ENCODE measurements at regions not wholly inside any gene's neighbourhood (a gene's known extent, or its start where the extent isn't known, plus 50 kb on each side); places are given as distances from the start of the nearest gene placed in this dataset.
"Not testable (repeated sequence)": the region's sequence is repeated elsewhere in the genome, so short reads cannot be mapped to it uniquely, and the experiment has no call there.

GRCh38 chr16:65771707-65772106 is 594.8 kb upstream of the CDH5 start:
- DNase-seq (ENCODE audit: low read depth in 2 of 2), result no peak

DNA sequence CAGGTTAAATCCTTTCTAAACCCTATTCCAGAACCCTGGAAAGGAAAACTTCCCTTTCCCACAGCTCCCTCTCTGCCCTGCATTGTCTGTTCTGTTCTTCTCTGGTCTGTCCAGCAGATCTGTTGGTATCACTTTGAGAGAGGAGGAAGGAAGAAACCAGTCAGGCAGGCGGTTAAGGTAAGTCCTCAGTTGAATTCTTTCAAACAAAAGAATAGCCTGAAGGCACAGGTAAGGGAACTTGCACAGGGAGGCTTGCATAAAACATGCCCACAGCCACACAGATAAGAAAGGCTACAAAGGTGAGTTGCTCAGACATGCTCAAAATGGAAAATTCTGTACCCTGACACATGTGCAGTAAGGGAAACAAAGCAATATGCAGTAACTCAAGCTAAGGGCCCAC is 595.7 kb upstream of the CDH5 start:
- no peak for DNase-seq (ENCODE audit: low read depth in 2 of 2)

GRCh38 chr16:65769776-65770438 is 596.6 kb upstream of the CDH5 start:
- DNase-seq (ENCODE audit: low read depth in 2 of 2), result no peak

DNA sequence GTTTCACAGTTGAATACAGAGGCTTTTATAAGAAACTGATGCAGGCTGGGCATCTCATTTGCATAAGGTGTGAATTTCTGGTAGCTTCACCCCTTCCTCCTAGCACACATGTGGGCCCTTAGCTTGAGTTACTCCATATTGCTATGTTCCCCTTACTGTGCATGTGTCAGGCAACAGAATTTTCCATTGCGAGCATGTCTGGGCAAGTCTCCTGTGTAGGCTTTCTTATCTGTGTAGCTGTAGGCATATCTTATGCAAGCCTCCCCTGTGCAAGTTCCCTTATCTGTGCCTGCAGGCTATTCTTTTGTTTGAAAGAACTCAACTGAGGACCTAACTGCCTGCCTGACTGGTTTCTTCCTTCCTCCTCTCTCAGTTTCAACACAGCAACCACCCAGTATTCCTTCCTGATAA is 597.4 kb upstream of the CDH5 start:
- DNase-seq (ENCODE audit: low read depth in 2 of 2), result no peak

DNA sequence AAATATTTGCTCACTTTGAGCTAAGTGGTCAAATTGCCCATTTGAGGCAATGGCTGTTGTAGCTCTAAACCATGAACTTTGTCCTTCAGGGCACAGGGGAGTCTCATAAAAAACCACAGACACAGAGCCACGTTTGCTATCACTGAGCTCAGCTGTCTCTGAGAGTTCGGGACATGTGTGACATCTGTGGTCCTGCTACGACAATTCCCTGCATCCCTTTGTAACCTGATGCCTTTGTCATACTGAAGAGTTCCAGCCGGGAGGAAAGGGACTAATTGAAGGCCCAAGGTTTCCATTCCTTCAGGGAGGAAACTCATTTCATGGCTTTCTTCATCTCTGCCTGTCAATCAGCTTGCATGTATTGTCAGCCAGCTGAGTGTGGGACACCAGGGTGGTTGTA is 599.4 kb upstream of the CDH5 start:
- DNase-seq (ENCODE audit: low read depth in 2 of 2), result no peak

- no peak for DNase-seq (ENCODE audit: low read depth in 2 of 2)
Observed at GRCh38 chr16:65763640-65764305, 602.7 kb upstream of the CDH5 start.

DNA sequence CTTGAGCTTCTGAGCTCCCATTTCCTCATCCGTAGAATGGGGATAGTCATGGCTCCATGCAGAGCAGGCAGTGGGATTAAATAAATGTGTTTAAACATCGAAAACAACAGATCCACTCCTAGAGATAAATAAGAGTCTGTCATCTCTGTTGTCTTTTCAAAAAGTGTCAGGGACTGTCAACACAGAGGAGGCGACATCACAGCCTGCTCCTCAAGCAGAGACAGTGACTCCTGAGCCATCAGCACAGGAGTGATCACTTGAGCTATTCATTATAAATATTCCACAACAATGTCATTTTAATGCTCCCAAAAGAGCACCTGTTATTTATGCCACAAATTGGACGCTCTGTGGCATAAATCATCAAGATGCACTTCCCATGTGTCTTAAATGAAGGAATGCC is 605.6 kb upstream of the CDH5 start:
- DNase-seq (ENCODE audit: low read depth in 2 of 2), result no peak

DNA sequence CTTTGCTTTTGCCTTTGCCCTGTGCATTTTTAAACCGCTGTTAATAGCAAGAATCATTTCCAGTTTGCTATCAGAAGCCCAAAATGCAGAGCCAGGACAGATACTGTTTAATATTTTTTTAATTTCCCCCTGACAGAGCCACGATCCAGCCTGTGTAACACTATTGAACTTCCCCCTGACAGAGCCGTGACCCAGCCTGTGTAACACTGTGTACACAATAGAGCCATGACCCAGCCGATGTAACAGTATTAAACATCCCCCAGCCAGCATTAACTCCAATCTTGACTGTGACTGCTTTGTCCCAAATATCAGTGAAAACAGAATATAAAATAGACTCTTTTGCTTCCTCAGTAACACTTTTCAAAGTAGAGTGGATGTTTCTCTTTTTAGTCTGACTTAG is 607.9 kb upstream of the CDH5 start:
- no peak for DNase-seq (ENCODE audit: low read depth in 2 of 2)

- no peak for DNase-seq (ENCODE audit: low read depth in 2 of 2)
Observed at GRCh38 chr16:65757064-65757463, 609.4 kb upstream of the CDH5 start.

GRCh38 chr16:65756163-65756562 is 610.3 kb upstream of the CDH5 start:
- no peak for DNase-seq (ENCODE audit: low read depth in 2 of 2)

- DNase-seq (ENCODE audit: low read depth in 2 of 2), result no peak
Observed at GRCh38 chr16:65754820-65755691, 611.4 kb upstream of the CDH5 start.

- DNase-seq (ENCODE audit: low read depth in 2 of 2), result no peak
Observed at GRCh38 chr16:65752522-65752844, 614.0 kb upstream of the CDH5 start.

DNA sequence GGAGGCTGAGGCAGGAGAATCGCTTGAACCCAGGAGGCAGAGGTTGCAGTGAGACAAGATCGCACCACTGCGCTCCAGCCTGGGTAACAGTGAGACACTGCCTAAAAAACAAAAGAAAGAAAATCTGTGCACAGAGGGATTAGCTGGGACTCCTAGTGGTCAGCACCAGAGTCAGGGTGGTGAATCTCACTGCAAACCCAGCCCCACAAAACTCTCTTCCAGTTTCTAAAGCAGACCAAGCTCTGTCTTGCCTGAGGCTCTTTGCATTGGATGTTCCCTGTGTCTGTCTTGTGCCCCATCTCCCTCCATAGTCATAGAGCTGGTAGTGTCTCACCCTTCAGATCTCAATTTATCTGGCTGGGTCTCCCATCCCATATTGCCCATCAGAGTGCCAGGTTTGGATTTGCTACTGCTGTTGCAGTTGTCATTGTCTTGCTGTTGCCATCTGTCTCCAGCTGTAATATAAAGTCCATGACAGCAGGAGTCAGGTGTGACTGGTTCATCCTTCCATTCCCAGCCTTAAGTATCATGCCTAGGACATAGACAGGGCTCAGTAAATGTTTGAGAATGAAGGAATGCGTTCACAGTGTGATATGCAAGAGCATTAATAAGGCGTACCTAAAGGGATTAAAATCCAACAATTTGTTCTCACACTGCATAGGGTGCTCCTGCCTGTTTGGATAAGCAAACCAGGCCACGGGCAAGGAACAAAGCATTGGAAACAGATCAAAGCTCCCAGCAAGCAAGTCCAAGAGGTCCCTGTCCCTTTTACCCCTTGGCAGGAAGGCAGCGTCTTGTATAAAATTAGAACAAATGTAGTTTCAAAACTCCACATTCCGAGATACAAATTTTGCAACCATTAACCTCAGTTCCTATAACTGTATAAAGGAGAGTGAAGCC is 614.6 kb upstream of the CDH5 start:
- DNase-seq (ENCODE audit: low read depth in 2 of 2), result no peak

DNA sequence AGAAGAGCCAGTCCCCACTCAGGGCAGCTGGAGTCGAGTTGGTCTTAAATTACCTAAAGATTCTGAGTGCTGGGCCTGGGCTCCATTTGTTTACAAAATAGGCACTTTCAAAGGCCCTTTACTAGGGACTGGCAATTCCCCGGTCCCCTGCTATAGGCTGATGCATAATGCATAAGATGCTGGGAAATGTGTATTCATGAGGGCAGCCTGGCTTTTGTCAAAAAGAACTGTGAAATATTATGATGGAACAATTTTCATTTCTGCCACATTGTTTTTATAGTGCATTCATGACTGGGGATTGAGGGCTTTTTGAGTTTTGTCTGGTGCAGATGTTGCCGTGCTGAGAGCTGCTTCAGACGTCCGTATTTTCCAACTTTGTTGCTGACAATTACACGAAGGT is 617.0 kb upstream of the CDH5 start:
- no peak for DNase-seq (ENCODE audit: low read depth in 2 of 2)

- no peak for DNase-seq (ENCODE audit: low read depth in 2 of 2)
Observed at GRCh38 chr16:65746941-65747340, 619.5 kb upstream of the CDH5 start.

GRCh38 chr16:65745201-65745708 is 621.2 kb upstream of the CDH5 start:
- no peak for DNase-seq (ENCODE audit: low read depth in 2 of 2)

DNA sequence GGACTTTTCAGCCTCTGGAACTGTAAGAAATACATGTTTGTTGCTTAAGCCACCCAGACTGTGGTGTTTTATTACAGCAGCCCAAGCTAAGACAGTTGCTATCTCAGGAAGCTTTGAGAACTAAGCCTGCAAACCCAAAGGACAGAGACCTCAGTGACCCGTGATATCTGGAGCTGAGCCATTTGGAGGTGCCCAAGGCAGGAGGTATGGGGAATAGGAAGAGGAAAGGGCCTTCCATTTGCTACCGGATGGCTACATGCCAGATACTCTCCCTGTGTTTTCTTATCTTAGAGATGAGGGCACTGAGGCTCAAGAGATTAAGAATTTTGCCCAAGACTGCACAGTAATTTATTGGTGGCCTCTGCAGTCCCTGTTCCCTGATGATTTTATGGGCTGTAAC is 622.1 kb upstream of the CDH5 start:
- DNase-seq (ENCODE audit: low read depth in 2 of 2), result no peak

DNA sequence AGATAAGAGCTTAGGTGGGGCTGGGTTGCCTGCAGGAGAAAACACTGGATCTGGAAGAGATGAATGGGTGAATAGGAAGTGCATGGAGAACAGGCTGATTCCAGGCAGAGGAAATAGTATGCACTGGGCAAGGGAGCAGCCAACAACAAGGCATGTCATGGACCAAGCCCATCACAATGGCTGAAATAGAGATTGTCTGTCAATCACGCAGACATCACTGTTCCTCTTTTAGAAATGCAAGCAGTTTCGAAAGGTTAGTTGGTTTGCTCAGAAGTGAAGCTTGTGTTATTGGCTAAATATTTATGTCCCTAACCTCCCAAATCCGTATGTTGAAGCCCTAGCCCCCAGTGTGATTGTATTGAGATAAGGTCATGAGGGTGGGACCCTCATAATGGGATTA is 621.7 kb upstream of the CDH11 start:
- DNase-seq (ENCODE audit: low read depth in 2 of 2), result no peak

DNA sequence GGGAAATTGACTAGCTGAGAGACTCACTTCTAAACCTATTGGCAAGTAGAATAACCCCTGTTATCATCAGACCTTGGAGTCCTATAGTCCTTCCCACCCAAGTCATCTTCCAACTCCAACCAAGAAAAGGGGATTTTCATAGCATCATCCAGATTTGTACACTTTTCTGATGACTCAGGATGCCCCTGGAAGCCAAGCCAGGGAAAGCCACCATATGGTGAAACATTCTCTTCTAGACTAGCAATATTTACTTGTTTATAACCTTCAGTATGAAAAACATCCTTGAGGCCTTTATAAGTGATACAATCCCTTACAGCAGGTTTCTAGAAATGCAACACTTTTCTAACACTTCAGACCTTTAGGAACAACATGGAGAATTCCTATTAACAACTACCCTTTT is 618.8 kb upstream of the CDH11 start:
- no peak for DNase-seq (ENCODE audit: low read depth in 2 of 2)

DNA sequence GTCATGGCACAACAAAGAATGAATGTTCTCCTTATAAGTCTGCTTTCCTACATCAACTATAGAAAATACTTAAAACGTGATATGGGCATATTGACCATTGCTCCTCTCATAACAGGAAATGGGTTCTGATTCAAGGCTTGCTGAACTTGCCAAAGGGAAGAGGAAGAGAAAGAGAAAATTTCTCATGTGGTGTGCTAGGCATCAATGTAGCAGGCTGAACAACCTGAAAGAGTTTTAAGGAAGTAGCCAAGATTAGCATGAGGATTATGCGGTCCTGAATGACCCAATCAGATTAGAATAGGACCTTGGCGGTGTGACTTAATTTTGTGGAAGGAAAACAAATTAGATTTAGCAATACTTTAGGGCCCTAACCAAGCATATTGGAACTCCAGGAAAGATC is 617.7 kb upstream of the CDH11 start:
- DNase-seq (ENCODE audit: low read depth in 2 of 2), result no peak

- DNase-seq (ENCODE audit: low read depth in 2 of 2), result no peak
Observed at GRCh38 chr16:65737831-65738230, 616.0 kb upstream of the CDH11 start.

- DNase-seq (ENCODE audit: low read depth in 2 of 2), result not testable (repeated sequence)
Observed at GRCh38 chr16:65735615-65736014, 613.8 kb upstream of the CDH11 start.
